ENCODE measurements at regions not wholly inside any gene's neighbourhood (a gene's known extent, or its start where the extent isn't known, plus 50 kb on each side); places are given as distances from the start of the nearest gene placed in this dataset.
"Not testable (repeated sequence)": the region's sequence is repeated elsewhere in the genome, so short reads cannot be mapped to it uniquely, and the experiment has no call there.

GRCh38 chr9:102740578-102740977, 254.6 kb upstream of the CYLC2 start:
- DNase-seq (ENCODE audit: low read depth), result no peak

GRCh38 chr9:102728946-102729345, 266.2 kb upstream of the CYLC2 start:
- DNase-seq (ENCODE audit: low read depth), result no peak

GRCh38 chr9:102714184-102714583, 280.9 kb upstream of the CYLC2 start:
- no peak for DNase-seq (ENCODE audit: low read depth)

GRCh38 chr9:102712910-102713309, 282.2 kb upstream of the CYLC2 start:
- not testable (repeated sequence) for DNase-seq (ENCODE audit: low read depth)

GRCh38 chr9:102700936-102701335, 294.2 kb upstream of the CYLC2 start:
- DNase-seq (ENCODE audit: low read depth), result no peak

GRCh38 chr9:102669220-102669619, 325.9 kb upstream of the CYLC2 start:
- DNase-seq (ENCODE audit: low read depth), result no peak

- no peak for DNase-seq (ENCODE audit: low read depth)
Measured at GRCh38 chr9:102652471-102652870, 342.7 kb upstream of the CYLC2 start.

- no peak for DNase-seq (ENCODE audit: low read depth)
Measured at GRCh38 chr9:102650896-102651295, 344.2 kb upstream of the CYLC2 start.

- no peak for DNase-seq (ENCODE audit: low read depth)
Measured at GRCh38 chr9:102642651-102643050, 352.5 kb upstream of the CYLC2 start.

GRCh38 chr9:102631559-102631958, 363.6 kb upstream of the CYLC2 start:
- no peak for DNase-seq (ENCODE audit: low read depth)

GRCh38 chr9:102609461-102609860, 385.7 kb upstream of the CYLC2 start:
- DNase-seq (ENCODE audit: low read depth), result no peak

- not testable (repeated sequence) for DNase-seq (ENCODE audit: low read depth)
Measured at GRCh38 chr9:102603198-102604195, 391.6 kb upstream of the CYLC2 start.

GRCh38 chr9:102594241-102594640, 400.9 kb upstream of the CYLC2 start:
- no peak for DNase-seq (ENCODE audit: low read depth)

GRCh38 chr9:102587281-102587680, 407.9 kb upstream of the CYLC2 start:
- DNase-seq (ENCODE audit: low read depth), result no peak

- no peak for DNase-seq (ENCODE audit: low read depth)
Measured at GRCh38 chr9:102569436-102569835, 425.7 kb upstream of the CYLC2 start.

- no peak for DNase-seq (ENCODE audit: low read depth)
Measured at GRCh38 chr9:102551346-102551745, 443.8 kb upstream of the CYLC2 start.

- DNase-seq (ENCODE audit: low read depth), result no peak
Measured at GRCh38 chr9:102550886-102551285, 444.2 kb upstream of the CYLC2 start.

- DNase-seq (ENCODE audit: low read depth), result no peak
Measured at GRCh38 chr9:102550266-102550665, 444.9 kb upstream of the CYLC2 start.

GRCh38 chr9:102534031-102534430, 461.1 kb upstream of the CYLC2 start:
- DNase-seq (ENCODE audit: low read depth), result no peak

- DNase-seq (ENCODE audit: low read depth), result no peak
Measured at GRCh38 chr9:102521097-102521755, 473.9 kb upstream of the CYLC2 start.

- DNase-seq (ENCODE audit: low read depth), result no peak
Measured at GRCh38 chr9:102519423-102519822, 475.7 kb upstream of the CYLC2 start.

GRCh38 chr9:102518324-102518723, 476.8 kb upstream of the CYLC2 start:
- no peak for DNase-seq (ENCODE audit: low read depth)
